ENCODE measurements at regions not wholly inside any gene's neighbourhood (a gene's known extent, or its start where the extent isn't known, plus 50 kb on each side); places are given as distances from the start of the nearest gene placed in this dataset.
"Not testable (repeated sequence)": the region's sequence is repeated elsewhere in the genome, so short reads cannot be mapped to it uniquely, and the experiment has no call there.

DNA sequence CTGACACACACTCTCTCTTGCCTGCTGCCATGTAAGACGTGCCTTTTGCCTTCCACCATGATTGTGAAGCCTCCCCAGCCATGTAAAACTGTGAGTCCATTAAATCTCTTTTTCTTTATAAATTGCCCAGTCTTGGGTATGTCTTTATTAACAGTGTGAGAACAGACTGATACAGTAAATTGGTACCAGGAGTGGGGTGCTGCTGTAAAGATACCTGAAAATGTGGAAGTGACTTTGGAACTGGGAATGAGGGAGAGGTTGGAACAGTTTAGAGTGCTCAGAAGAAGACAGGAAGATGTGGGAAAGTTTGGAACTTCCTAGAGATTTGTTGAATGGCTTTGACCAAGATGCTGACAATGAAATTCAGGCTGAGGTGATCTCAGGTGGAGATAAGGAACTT is 77.9 kb upstream of the SFRP2 start:
- TF ChIP-seq CTCF (conservative IDR thresholded peaks at IDR 0.05; ENCODE audit: low read length); EZH2phosphoT487 (IDR thresholded peaks at IDR 0.05; ENCODE audit: borderline replicate concordance, low read depth, low read length): not testable (repeated sequence)

Measured in OCI-LY7 (cell line).